Activated CD4-positive, alpha-beta T cell treated with anti-CD3 and anti-CD28 coated beads, Interleukin-10, Interleukin-2, amounts not matched to agents 100 ng/mL and 50 ng/mL, durations not matched to agents 16 hours and 8 hours (primary cell): ENCODE measurements at regions not wholly inside any gene's neighbourhood (a gene's known extent, or its start where the extent isn't known, plus 50 kb on each side); places are given as distances from the start of the nearest gene placed in this dataset.

ENCODE experiments used
- DNase-seq: peaks from one replicate; pipeline ENCODE4 v3.0.0-alpha.2; 2020

GRCh38 chr18:41617647-41618046 lies 337.4 kb upstream of the PIK3C3 start:
- no peak for DNase-seq

DNA sequence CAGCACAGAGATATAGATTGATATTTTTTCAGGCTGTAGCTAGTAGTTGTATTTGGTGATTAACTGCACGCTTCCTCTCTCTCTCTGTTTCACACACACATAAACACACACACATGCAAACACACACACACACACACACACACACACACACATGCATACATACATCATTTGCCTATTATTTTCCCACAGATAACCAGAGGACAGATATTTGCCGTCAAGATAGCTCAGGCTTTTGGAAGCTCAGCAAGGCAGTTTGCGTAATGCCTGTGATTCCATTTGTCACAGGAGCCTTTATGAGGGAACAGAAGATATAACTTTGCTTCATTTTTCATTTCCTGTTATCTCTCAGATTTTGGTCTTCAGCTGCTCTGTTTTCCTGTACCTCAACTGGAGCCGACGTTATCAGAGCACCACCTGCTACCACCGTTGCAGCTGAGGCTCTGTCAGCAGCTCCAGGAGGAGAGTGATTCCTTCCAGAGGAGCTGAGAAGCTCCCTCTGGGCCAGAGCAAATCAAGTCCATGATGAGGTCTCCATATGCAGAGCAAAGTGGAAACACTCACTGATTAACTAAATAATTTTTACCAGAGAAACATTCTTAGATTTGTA lies 341.9 kb upstream of the PIK3C3 start:
- DNase-seq, result no peak

DNA sequence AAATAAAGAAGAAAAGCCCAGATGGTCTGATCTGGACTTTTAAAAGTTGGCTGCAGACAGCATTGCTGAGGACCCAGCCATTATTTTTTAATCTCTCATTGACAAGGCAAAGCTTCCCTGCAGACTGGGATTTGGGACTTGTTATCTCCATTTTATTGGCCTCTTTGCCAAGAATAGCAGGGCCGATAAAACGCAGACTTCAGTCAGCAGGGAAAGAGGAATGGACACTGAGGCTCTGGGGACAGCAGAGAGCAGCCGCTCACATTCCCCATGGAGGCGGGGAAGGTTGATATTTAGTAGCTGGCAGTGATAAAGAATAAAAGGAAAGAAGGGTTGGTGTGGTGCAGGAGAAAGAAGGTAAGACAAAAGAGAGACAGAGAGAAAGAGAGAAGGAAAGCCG lies 350.1 kb upstream of the PIK3C3 start:
- no peak for DNase-seq

DNA sequence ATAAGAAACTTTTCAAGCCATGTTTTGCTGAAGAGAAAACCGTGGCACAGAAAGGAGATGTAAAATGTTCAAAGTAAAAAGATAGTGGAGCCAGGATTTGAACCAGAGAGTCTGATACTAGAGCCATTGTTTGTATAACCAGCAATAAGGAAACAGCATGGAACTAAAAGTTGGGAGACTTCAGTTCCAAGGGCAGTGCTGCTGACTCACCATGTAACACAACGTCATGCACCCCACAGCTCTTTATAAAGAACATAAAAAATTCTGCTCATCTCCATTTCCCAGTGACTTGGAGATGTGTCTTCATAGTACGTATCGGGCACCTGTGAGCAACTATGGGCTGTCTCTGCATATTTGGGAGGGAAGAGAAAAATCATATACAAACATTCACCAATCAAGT lies 353.0 kb upstream of the PIK3C3 start:
- no peak for DNase-seq

DNA sequence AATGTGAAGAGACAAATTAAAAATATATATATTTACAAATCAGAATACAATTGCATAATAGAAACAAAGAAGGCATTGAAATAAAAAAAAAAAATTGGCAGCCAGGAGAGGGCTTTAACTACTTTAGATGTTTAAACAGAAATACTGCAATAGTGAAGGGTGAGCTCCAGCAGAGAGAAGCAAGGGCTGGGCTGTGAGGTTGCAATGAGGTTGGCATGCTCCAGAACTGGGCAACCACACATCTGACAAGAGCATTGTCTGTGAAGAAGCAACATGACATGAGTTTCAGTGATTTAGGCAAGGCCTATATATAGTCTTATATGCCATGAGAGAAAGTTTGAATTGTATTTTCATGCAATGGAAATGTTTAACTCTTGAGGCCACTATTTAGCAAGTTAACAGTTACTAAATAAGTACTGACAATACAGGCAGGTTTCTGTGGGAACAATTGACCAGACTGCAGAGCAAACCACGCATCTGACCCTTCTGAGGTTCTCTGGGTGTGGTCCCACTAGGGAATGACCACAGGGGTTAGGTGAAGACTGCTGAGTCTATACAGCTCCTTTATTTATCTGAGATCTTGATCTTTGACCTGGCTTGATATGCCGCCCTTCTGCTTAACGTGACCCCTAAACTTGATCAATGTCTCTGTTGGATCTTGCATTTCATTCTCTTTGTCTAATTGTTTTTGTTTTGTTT lies 354.2 kb upstream of the PIK3C3 start:
- no peak for DNase-seq

GRCh38 chr18:41599466-41599865 lies 355.6 kb upstream of the PIK3C3 start:
- DNase-seq, result no peak

GRCh38 chr18:41594582-41594981 lies 360.5 kb upstream of the PIK3C3 start:
- no peak for DNase-seq

- no peak for DNase-seq
Measured at GRCh38 chr18:41593171-41593675, 361.8 kb upstream of the PIK3C3 start.

- no peak for DNase-seq
Measured at GRCh38 chr18:41587976-41588375, 367.1 kb upstream of the PIK3C3 start.

DNA sequence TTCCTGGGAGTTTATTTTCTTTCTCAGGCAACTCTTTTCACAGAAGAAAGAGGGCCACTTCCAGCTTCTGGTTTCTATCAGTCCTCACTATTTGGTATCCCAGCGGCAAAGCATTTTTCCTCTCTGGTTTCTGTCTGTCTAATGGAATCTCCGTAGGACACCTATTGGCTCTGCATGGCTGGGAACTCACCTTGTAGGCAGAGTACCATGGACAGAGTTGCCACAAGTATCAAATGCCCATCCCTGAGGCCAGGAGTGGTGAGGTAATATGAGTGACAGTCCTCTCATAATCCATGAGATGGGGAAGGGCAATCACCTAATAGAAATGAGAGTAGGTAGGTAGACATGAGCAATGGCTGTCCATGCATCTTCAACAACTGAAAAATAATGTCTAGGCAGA lies 369.5 kb upstream of the PIK3C3 start:
- DNase-seq, result no peak

- DNase-seq, result no peak
Measured at GRCh38 chr18:41579185-41579584, 375.8 kb upstream of the PIK3C3 start.

DNA sequence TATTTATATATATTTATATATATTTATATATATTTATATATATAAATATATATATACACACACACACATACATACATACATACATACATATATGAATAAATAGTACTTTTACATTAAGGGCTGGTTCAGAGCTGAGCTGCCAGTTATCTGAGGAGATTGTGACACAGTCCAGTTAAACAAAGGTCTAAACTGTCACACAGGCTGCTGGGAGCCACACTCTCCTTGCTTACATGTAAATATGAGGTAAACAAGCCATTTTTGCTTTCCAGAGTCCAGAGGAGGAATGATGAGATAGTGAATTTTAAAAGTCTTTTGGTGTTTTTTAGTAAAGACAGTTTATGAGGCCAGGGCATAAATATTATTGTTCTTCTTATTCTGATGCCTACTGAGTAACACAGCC lies 377.5 kb upstream of the PIK3C3 start:
- DNase-seq, result no peak

DNA sequence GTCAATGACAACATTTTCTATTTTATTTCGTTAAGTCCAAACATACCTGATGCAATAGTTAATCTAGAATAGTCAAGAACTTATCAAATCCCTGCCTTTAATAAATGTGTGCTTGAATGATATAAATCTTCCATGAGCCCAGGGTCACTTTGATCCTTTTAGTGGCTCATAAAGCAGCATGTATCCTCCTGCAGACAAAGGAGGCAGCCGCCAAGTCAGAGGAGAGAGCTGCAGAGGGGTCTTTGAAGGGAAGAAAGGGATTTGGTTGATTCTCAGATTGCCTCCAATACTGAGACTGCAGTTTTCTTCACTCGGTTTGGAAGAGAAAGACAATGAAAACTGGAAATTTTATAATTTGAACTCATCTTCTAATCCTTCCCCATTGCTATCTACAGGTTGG lies 378.4 kb upstream of the PIK3C3 start:
- no peak for DNase-seq

- DNase-seq, result no peak
Measured at GRCh38 chr18:41569867-41570266, 385.2 kb upstream of the PIK3C3 start.

- no peak for DNase-seq
Measured at GRCh38 chr18:41561961-41562360, 393.1 kb upstream of the PIK3C3 start.

- DNase-seq, result no peak
Measured at GRCh38 chr18:41558715-41559114, 396.3 kb upstream of the PIK3C3 start.

GRCh38 chr18:41553716-41554115 lies 401.3 kb upstream of the PIK3C3 start:
- DNase-seq, result no peak

DNA sequence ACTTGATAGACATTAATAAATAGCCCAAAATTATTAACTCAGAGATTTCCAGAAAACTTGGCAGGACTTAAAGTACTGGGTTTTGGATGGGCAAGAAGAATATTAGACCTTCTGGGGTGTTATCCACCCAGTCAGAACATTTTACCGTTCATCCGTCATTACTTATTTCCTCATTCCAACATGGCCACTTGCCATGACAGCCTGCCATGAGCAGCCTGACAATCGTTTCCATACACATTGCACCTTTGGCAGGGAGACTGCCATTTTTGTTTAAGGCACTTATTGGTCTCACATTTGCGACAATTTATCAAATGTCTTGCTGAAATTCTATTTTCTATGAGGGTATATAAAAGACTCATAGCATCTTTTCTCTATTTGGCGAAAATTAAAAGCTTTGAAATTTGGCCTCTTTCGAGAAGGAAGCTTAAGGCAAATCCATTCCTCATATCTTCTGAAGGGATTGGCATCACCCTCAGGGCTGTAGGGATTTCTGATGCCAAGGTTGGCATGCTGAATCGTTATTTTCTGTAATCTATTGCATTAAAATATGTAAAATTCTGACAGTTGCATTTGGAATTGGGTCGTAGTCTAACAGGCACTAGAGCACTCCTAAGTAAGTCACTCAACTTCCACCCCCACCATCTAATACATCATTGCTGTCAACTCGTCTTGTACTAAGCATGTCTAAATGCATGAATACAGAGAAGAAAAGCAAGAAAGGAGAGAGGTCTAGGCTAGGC lies 406.3 kb upstream of the PIK3C3 start:
- DNase-seq, result no peak

DNA sequence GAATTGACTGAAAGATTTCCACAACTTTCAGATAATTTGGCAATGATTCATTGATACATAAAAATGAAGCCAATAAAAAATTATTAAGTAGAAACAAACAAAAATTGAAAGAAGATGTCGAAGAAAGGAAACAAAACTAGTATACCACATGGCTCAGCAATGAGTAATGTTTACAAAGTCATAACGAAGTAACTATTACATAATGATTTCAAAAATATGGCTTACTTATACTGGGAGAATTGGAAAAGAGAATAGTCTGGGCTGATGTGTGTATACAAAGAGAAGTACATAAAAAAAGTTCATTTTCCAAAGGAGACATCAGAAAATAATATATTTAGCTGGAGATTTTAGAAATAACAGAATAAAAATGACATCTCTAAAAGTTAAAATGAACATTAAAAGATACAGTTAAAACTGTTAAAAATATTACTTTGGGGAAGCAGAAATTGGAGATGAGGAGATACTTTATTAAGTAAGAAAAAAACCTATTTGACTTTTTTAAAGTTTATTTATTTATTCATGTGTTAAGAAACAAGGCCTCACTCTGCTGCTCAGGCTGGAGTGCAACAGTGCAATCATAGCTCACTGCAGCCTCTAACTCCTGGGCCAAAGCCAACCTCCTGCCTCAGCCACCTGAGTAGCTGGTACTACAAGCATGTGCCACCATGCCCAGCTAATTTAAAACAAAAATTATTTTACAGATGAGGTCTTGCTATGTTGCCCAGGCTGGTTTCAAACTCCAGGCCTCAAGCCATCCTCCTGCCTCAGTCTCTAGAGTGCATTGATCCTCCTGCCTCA lies 409.7 kb upstream of the PIK3C3 start:
- no peak for DNase-seq

DNA sequence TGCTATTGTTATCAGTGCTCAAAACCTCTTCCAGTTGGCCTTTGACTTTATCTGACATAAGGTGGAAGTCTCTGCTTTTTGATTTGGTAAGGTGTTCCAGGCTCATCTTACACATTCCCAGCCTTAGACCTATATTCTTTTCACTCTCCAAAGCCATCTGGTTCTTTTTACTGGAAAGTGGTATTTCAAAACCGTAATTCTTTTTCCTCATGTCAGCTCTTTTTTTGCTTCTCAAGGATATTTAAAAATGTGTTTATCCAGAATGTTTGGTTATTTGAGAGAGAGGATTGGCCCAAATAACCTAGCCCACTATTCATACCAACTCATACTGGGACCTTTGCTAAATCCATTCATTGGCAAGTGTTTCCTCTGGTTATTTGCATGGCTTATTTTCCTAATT lies 411.2 kb upstream of the PIK3C3 start:
- no peak for DNase-seq

GRCh38 chr18:41540237-41540871 lies 414.7 kb upstream of the PIK3C3 start:
- no peak for DNase-seq

GRCh38 chr18:41538751-41539150 lies 416.3 kb upstream of the PIK3C3 start:
- no peak for DNase-seq

- no peak for DNase-seq
Measured at GRCh38 chr18:41537666-41538065, 417.4 kb upstream of the PIK3C3 start.
